SHP77 treated with DMSO at 0.1 percent for 48 hours (cell line): ENCODE measurements at regions not wholly inside any gene's neighbourhood (a gene's known extent, or its start where the extent isn't known, plus 50 kb on each side); places are given as distances from the start of the nearest gene placed in this dataset.
"Not testable (repeated sequence)": the region's sequence is repeated elsewhere in the genome, so short reads cannot be mapped to it uniquely, and the experiment has no call there.

Experiments used
- DNase-seq: peaks from one replicate; lab custom pipeline; 2025; lab: John Stamatoyannopoulos, UW

GRCh38 chr15:44817797-44818196 is 81.5 kb downstream of the TRIM69 start:
- DNase-seq: not testable (repeated sequence)

GRCh38 chr15:44819331-44819987 is 83.1 kb downstream of the TRIM69 start:
- peak; percentile 27 for DNase-seq

- DNase-seq: not testable (repeated sequence)
These were observed 84.2 kb downstream of the TRIM69 start for GRCh38 chr15:44820535-44820934.

- not testable (repeated sequence) for DNase-seq
These were observed 84.6 kb downstream of the TRIM69 start for GRCh38 chr15:44820967-44821366.

GRCh38 chr15:44824277-44825145 is 88.2 kb downstream of the TRIM69 start:
- not testable (repeated sequence) for DNase-seq

- DNase-seq: not testable (repeated sequence)
These were observed 90.3 kb downstream of the TRIM69 start for GRCh38 chr15:44826583-44826982.

- DNase-seq: not testable (repeated sequence)
These were observed 92.0 kb downstream of the TRIM69 start for GRCh38 chr15:44828229-44828914.

- not testable (repeated sequence) for DNase-seq
These were observed 92.8 kb downstream of the TRIM69 start for GRCh38 chr15:44829150-44829549.

- not testable (repeated sequence) for DNase-seq
These were observed 94.5 kb downstream of the TRIM69 start for GRCh38 chr15:44830692-44831408.

- not testable (repeated sequence) for DNase-seq
These were observed 95.0 kb downstream of the TRIM69 start for GRCh38 chr15:44831409-44831741.

- not testable (repeated sequence) for DNase-seq
These were observed 95.8 kb downstream of the TRIM69 start for GRCh38 chr15:44832133-44832532.

- DNase-seq: not testable (repeated sequence)
These were observed 96.8 kb downstream of the TRIM69 start for GRCh38 chr15:44833081-44833480.

- not testable (repeated sequence) for DNase-seq
These were observed 97.4 kb downstream of the TRIM69 start for GRCh38 chr15:44833761-44834160.

GRCh38 chr15:44835082-44835481 is 98.8 kb downstream of the TRIM69 start:
- not testable (repeated sequence) for DNase-seq

- DNase-seq: no peak
These were observed 99.8 kb downstream of the TRIM69 start for GRCh38 chr15:44836094-44836493.

GRCh38 chr15:44838929-44839328 is 102.6 kb downstream of the TRIM69 start:
- DNase-seq: not testable (repeated sequence)

GRCh38 chr15:44841762-44842161 is 105.4 kb downstream of the TRIM69 start:
- DNase-seq: not testable (repeated sequence)

GRCh38 chr15:44842883-44843282 is 106.6 kb downstream of the TRIM69 start:
- not testable (repeated sequence) for DNase-seq

- DNase-seq: not testable (repeated sequence)
These were observed 108.6 kb downstream of the TRIM69 start for GRCh38 chr15:44844936-44845335.

GRCh38 chr15:44846156-44846555 is 109.8 kb downstream of the TRIM69 start:
- not testable (repeated sequence) for DNase-seq

- not testable (repeated sequence) for DNase-seq
These were observed 108.9 kb upstream of the TERB2 start for GRCh38 chr15:44847555-44847954.

GRCh38 chr15:44848859-44849258 is 107.6 kb upstream of the TERB2 start:
- DNase-seq: not testable (repeated sequence)
